Endodermal cell (in vitro differentiated cells): ENCODE measurements at regions not wholly inside any gene's neighbourhood (a gene's known extent, or its start where the extent isn't known, plus 50 kb on each side); places are given as distances from the start of the nearest gene placed in this dataset.

Experiments
- DNase-seq: peaks from one replicate; pipeline ENCODE4 v3.0.0-alpha.2; 2017
- H3K27ac ChIP-seq: 2 replicates; pipeline ENCODE4 v1.5.1; 2013; ENCODE audit warnings: mild to moderate bottlenecking, low read depth, low read length, moderate library complexity
- H3K27me3 ChIP-seq: 2 replicates; pipeline ENCODE4 v1.6.1; 2013; ENCODE audit warnings: mild to moderate bottlenecking, low read length, moderate library complexity; ENCODE audit not compliant: insufficient read depth, control insufficient read depth, poor library complexity, severe bottlenecking
- H3K36me3 ChIP-seq: 2 replicates; pipeline ENCODE4 v1.7.0; 2013; ENCODE audit warnings: mild to moderate bottlenecking, low read length, moderate library complexity; ENCODE audit not compliant: control insufficient read depth, insufficient read depth
- H3K4me1 ChIP-seq: one replicate; pipeline ENCODE4 v1.7.0; 2013; ENCODE audit warnings: low read length; ENCODE audit not compliant: control insufficient read depth, insufficient read depth
- H3K4me3 ChIP-seq: 2 replicates; pipeline ENCODE4 v1.5.1; 2013; ENCODE audit warnings: mild to moderate bottlenecking, low read length, moderate library complexity
- H3K9ac ChIP-seq: 2 replicates; pipeline ENCODE4 v1.6.1; 2013; ENCODE audit warnings: mild to moderate bottlenecking, low read length, moderate library complexity; ENCODE audit not compliant: poor library complexity, severe bottlenecking; ENCODE audit errors: extremely low read depth
- H3K9me3 ChIP-seq: 2 replicates; pipeline ENCODE4 v1.6.1; 2013; ENCODE audit warnings: mild to moderate bottlenecking, low read length, moderate library complexity; ENCODE audit not compliant: control insufficient read depth
- H3K27ac Mint-ChIP-seq: 2 replicates; pipeline ENCODE4 v1.8.0; 2020; ENCODE audit warnings: mixed read lengths
- H3K27me3 Mint-ChIP-seq: 2 replicates; pipeline ENCODE4 v1.8.0; 2021; ENCODE audit warnings: mild to moderate bottlenecking, mixed read lengths; ENCODE audit not compliant: insufficient read depth
- H3K36me3 Mint-ChIP-seq: 2 replicates; pipeline ENCODE4 v1.8.0; 2020; ENCODE audit warnings: low read depth, mixed read lengths
- H3K4me1 Mint-ChIP-seq: 2 replicates; pipeline ENCODE4 v1.8.0; 2020; ENCODE audit warnings: mixed read lengths
- H3K4me3 Mint-ChIP-seq: 2 replicates; pipeline ENCODE4 v1.8.0; 2020; ENCODE audit warnings: mild to moderate bottlenecking, moderate library complexity, mixed read lengths
- H3K9me3 Mint-ChIP-seq: 2 replicates; pipeline ENCODE4 v1.8.0; 2020; ENCODE audit warnings: mild to moderate bottlenecking, mixed read lengths
- CTCF ChIP-seq: fragments of 200-600 bp; sonication (generic); conservative IDR thresholded peaks from 2 replicates; pipeline ENCODE4 v1.5.0; 2021; ENCODE audit warnings: antibody characterized with exemption, mild to moderate bottlenecking
- WGBS, 2 experiments: methylation state at CpG; one replicate each; pipeline versions ENCODE4 v1.1.5 to v1.1.7; 2013; ENCODE audit warnings: missing lambda C conversion rate in 2 of 2, mixed read lengths in 1 of 2; ENCODE audit not compliant: insufficient coverage in 1 of 2, insufficient read length in 1 of 2; 5-methylcytosine and 5-hydroxymethylcytosine counted together

GRCh38 chr13:39918620-39919236 is 263.3 kb downstream of the COG6 start:
- Mint-ChIP-seq H3K4me3 (no peak overlapping the region), H3K36me3 (no peaks in the 10 kb centered on the region), H3K4me1 (no peaks in the 10 kb centered on the region), H3K27ac (no peak overlapping the region), H3K9me3 (peaks cover 14% of the 10 kb centered on the region), H3K27me3 (no peaks in the 10 kb centered on the region)
- no peak for DNase-seq
- Histone ChIP-seq H3K4me3 (no peak overlapping the region), H3K4me1 (no peaks in the 10 kb centered on the region), H3K27ac (no peak overlapping the region), H3K9me3 (no peaks in the 10 kb centered on the region), H3K27me3 (no peaks in the 10 kb centered on the region), H3K36me3 (no peaks in the 10 kb centered on the region), H3K9ac (no peak overlapping the region)
- TF ChIP-seq CTCF, result no peak
- WGBS, 2 experiments, result 92 to 100% methylated on average over 4 to 5 of the region's 5 CpGs

GRCh38 chr13:39920613-39921012 is 265.2 kb downstream of the COG6 start:
- DNase-seq, result no peak
- 89% methylated on average over 1 of the region's 2 CpGs; no CpG with 5 or more reads in 1 of the 2 experiments for WGBS, 2 experiments
- Mint-ChIP-seq H3K4me3 (no peak overlapping the region), H3K36me3 (no peaks in the 10 kb centered on the region), H3K9me3 (peaks cover 21% of the 10 kb centered on the region), H3K4me1 (no peaks in the 10 kb centered on the region), H3K27me3 (peaks cover 1% of the 10 kb centered on the region), H3K27ac (no peak overlapping the region)
- Histone ChIP-seq H3K9me3 (no peaks in the 10 kb centered on the region), H3K9ac (no peak overlapping the region), H3K27ac (no peak overlapping the region), H3K36me3 (no peaks in the 10 kb centered on the region), H3K27me3 (no peaks in the 10 kb centered on the region), H3K4me3 (no peak overlapping the region), H3K4me1 (no peaks in the 10 kb centered on the region)
- no peak for TF ChIP-seq CTCF

GRCh38 chr13:39926345-39926744 is 270.9 kb downstream of the COG6 start:
- Mint-ChIP-seq H3K27ac (no peak overlapping the region), H3K36me3 (no peaks in the 10 kb centered on the region), H3K27me3 (peaks cover 1% of the 10 kb centered on the region), H3K4me1 (peaks cover 3% of the 10 kb centered on the region), H3K4me3 (no peak overlapping the region), H3K9me3 (peaks cover 25% of the 10 kb centered on the region)
- H3K4me1 ChIP-seq, result no peaks in the 10 kb centered on the region
- no peak overlapping the region for H3K27ac ChIP-seq
- H3K27me3 ChIP-seq, result no peaks in the 10 kb centered on the region
- no peaks in the 10 kb centered on the region for H3K9me3 ChIP-seq
- no peak overlapping the region for H3K9ac ChIP-seq
- no peak for DNase-seq
- 93% methylated on average over 1 of the region's 1 CpG; no CpG with 5 or more reads in 1 of the 2 experiments for WGBS, 2 experiments
- H3K4me3 ChIP-seq, result no peak overlapping the region
- no peak for TF ChIP-seq CTCF
- no peaks in the 10 kb centered on the region for H3K36me3 ChIP-seq
